NT2/D1 (cell line): ENCODE measurements at regions not wholly inside any gene's neighbourhood (a gene's known extent, or its start where the extent isn't known, plus 50 kb on each side); places are given as distances from the start of the nearest gene placed in this dataset.

Experiments
- DNase-seq: peaks from one replicate; pipeline ENCODE4 v3.0.0-alpha.2; 2011; ENCODE audit warnings: low read depth, low spot score
- H3K27me3 ChIP-seq: 2 replicates; pipeline ENCODE4 v1.6.0; 2011; ENCODE audit warnings: mild to moderate bottlenecking; ENCODE audit not compliant: insufficient read length, insufficient read depth
- H3K36me3 ChIP-seq: 2 replicates; pipeline ENCODE4 v1.6.1; 2011; ENCODE audit warnings: mild to moderate bottlenecking, low read length, mixed read lengths; ENCODE audit not compliant: insufficient read depth, insufficient read length
- H3K4me1 ChIP-seq: 2 replicates; pipeline ENCODE4 v1.5.1; 2011; ENCODE audit not compliant: insufficient read depth, insufficient read length
- H3K4me3 ChIP-seq: 2 replicates; pipeline ENCODE4 v1.5.1; 2011; ENCODE audit warnings: low read depth; ENCODE audit not compliant: insufficient read length
- H3K9ac ChIP-seq: 2 replicates; pipeline ENCODE4 v1.6.0; 2011; ENCODE audit warnings: low read depth; ENCODE audit not compliant: insufficient read length
- H3K9me3 ChIP-seq: 2 replicates; pipeline ENCODE4 v1.5.1; 2011; ENCODE audit warnings: mild to moderate bottlenecking, low read length; ENCODE audit not compliant: insufficient read depth
- SUZ12 ChIP-seq: IDR thresholded peaks from 2 replicates; pipeline ENCODE4 v1.6.1; 2011; ENCODE audit not compliant: insufficient read length, insufficient read depth; ENCODE audit errors: extremely low read depth
- YY1 ChIP-seq: IDR thresholded peaks from 2 replicates; pipeline ENCODE4 v1.6.1; 2011; ENCODE audit not compliant: insufficient read length, insufficient read depth
- ZNF274 ChIP-seq: IDR thresholded peaks from 2 replicates; pipeline ENCODE4 v1.6.1; 2011; ENCODE audit warnings: mild to moderate bottlenecking, low read depth, low read length

DNA sequence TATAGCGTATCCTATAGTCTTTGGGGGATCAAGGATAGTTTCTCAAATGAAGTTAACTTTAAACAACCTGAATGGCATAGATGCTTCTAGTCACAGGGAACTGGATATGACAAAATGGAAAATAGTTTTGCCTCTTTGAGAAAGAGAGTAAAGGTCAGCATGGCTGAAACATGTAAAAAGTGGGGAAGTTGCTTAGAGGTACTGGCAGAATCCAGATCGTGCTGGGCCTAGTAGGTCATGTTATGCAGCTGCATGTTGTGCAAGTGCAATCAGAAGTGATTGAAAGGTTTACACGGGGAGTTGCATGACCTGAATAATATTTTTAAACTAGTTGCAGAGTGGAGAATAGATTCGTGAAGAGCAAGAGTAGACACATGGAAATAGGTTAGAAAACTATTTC lies 201.1 kb upstream of the HDAC9 start:
- Histone ChIP-seq H3K9ac (no peak overlapping the region), H3K36me3 (no peaks in the 10 kb centered on the region), H3K4me1 (no peaks in the 10 kb centered on the region), H3K4me3 (no peak overlapping the region), H3K9me3 (no peaks in the 10 kb centered on the region), H3K27me3 (no peaks in the 10 kb centered on the region)
- no peak for DNase-seq
- TF ChIP-seq YY1 (no peak), SUZ12 (no peak), ZNF274 (no peak)

DNA sequence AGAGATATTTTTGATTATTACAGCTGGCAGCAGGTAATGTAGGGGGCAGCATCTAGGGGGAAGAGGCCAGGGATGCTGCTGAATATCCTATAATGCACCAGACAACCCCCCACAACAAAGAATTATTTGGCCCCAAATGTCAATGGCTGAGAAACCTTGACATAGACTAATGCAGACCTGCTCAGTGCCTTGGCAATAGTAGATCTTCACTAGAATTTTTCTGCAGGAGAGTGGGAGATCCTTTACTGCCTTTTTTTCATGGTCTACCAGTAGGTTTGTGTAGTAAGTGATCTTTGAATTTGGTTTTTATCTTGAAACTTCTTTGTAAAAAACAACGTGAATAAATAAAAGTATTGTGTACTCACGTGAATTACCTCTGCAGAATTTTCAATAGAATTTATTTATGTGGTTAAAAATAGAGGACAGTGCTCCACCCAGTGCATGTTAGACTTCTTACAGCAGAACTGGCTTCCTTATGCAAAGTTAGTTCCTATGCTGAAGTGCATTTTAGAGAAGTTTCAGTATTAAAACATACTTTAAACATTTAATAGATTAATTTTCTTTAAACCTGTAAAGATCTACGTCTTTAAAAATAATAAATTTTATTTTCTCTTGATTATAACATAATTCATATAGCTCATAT lies 199.6 kb upstream of the HDAC9 start:
- no peaks in the 10 kb centered on the region for H3K27me3 ChIP-seq
- H3K4me1 ChIP-seq = no peaks in the 10 kb centered on the region
- H3K9ac ChIP-seq = no peak overlapping the region
- TF ChIP-seq YY1 = no peak
- TF ChIP-seq ZNF274 = no peak
- TF ChIP-seq SUZ12 = no peak
- no peak overlapping the region for H3K4me3 ChIP-seq
- H3K36me3 ChIP-seq = no peaks in the 10 kb centered on the region
- H3K9me3 ChIP-seq = no peaks in the 10 kb centered on the region
- no peak for DNase-seq

GRCh38 chr7:18302097-18302496 lies 193.5 kb upstream of the HDAC9 start:
- H3K27me3 ChIP-seq = no peaks in the 10 kb centered on the region
- H3K9ac ChIP-seq = no peak overlapping the region
- TF ChIP-seq YY1 = no peak
- no peak for TF ChIP-seq ZNF274
- TF ChIP-seq SUZ12 = no peak
- H3K4me1 ChIP-seq = no peaks in the 10 kb centered on the region
- no peak for DNase-seq
- no peak overlapping the region for H3K4me3 ChIP-seq
- H3K9me3 ChIP-seq = no peaks in the 10 kb centered on the region
- no peaks in the 10 kb centered on the region for H3K36me3 ChIP-seq

- Histone ChIP-seq H3K27me3 (no peaks in the 10 kb centered on the region), H3K9me3 (no peaks in the 10 kb centered on the region), H3K4me3 (no peak overlapping the region), H3K36me3 (no peaks in the 10 kb centered on the region), H3K4me1 (no peaks in the 10 kb centered on the region), H3K9ac (no peak overlapping the region)
- no peak for DNase-seq
- TF ChIP-seq YY1 = no peak
- TF ChIP-seq SUZ12 = no peak
- TF ChIP-seq ZNF274 = no peak
Measured at GRCh38 chr7:18305866-18306265, 189.7 kb upstream of the HDAC9 start.

GRCh38 chr7:18306696-18307095 lies 188.9 kb upstream of the HDAC9 start:
- no peaks in the 10 kb centered on the region for H3K4me1 ChIP-seq
- no peaks in the 10 kb centered on the region for H3K36me3 ChIP-seq
- TF ChIP-seq ZNF274 = no peak
- TF ChIP-seq SUZ12 = no peak
- TF ChIP-seq YY1 = no peak
- H3K9me3 ChIP-seq = no peaks in the 10 kb centered on the region
- DNase-seq = no peak
- H3K4me3 ChIP-seq = no peak overlapping the region
- H3K27me3 ChIP-seq = no peaks in the 10 kb centered on the region
- no peak overlapping the region for H3K9ac ChIP-seq

GRCh38 chr7:18308938-18309337 lies 186.6 kb upstream of the HDAC9 start:
- Histone ChIP-seq H3K36me3 (no peaks in the 10 kb centered on the region), H3K4me1 (no peaks in the 10 kb centered on the region), H3K9ac (no peak overlapping the region), H3K9me3 (no peaks in the 10 kb centered on the region), H3K4me3 (no peak overlapping the region), H3K27me3 (no peaks in the 10 kb centered on the region)
- no peak for DNase-seq
- TF ChIP-seq YY1 (no peak), SUZ12 (no peak), ZNF274 (no peak)

GRCh38 chr7:18312482-18312881 lies 183.1 kb upstream of the HDAC9 start:
- Histone ChIP-seq H3K9ac (no peak overlapping the region), H3K36me3 (no peaks in the 10 kb centered on the region), H3K9me3 (no peaks in the 10 kb centered on the region), H3K4me3 (no peak overlapping the region), H3K27me3 (no peaks in the 10 kb centered on the region), H3K4me1 (no peaks in the 10 kb centered on the region)
- TF ChIP-seq YY1 (no peak), SUZ12 (no peak), ZNF274 (no peak)
- no peak for DNase-seq
